HCT116 (cell line): ENCODE measurements at regions not wholly inside any gene's neighbourhood (a gene's known extent, or its start where the extent isn't known, plus 50 kb on each side); places are given as distances from the start of the nearest gene placed in this dataset.

Experiments used
- CTCF ChIP-seq, 3 experiments: fragments of 200-600 bp in 1 of 3; sonication (generic) in 1 of 3; IDR thresholded peaks in 2 of 3; conservative IDR thresholded peaks in 1 of 3; 2 replicates each; pipeline ENCODE4 v1.5.1; 2012 to 2017; ENCODE audit warnings: low read depth in 2 of 3, low read length in 2 of 3, antibody characterized with exemption in 1 of 3, borderline replicate concordance in 1 of 3, control low read depth in 1 of 3, mild to moderate bottlenecking in 1 of 3, mixed read lengths in 1 of 3, mixed run types in 1 of 3, moderate library complexity in 1 of 3; ENCODE audit not compliant: insufficient read depth in 1 of 3
- EZH2 ChIP-seq: fragments of 200-600 bp; sonication (generic); IDR thresholded peaks from 2 replicates; pipeline ENCODE4 v1.6.1; 2017; ENCODE audit warnings: antibody characterized with exemption, mixed run types
- POLR2A ChIP-seq: IDR thresholded peaks from 2 replicates; pipeline ENCODE4 v1.7.0; 2011; ENCODE audit warnings: borderline replicate concordance; ENCODE audit not compliant: insufficient read depth, insufficient read length; ENCODE audit errors: extremely low read depth
- TF ChIP-seq, protein P1 (sequence below): IDR thresholded peaks from 2 replicates; pipeline ENCODE4 v1.6.1; 2012

- TF ChIP-seq CTCF (IDR thresholded peaks at IDR 0.05 in 2 of 3, conservative IDR thresholded peaks at IDR 0.05 in 1 of 3; ENCODE audit: borderline replicate concordance in 1 of 3, insufficient read depth in 1 of 3, low read depth in 2 of 3, low read length in 2 of 3) = no peak
- no peak for TF ChIP-seq EZH2
- TF ChIP-seq, protein P1, sequence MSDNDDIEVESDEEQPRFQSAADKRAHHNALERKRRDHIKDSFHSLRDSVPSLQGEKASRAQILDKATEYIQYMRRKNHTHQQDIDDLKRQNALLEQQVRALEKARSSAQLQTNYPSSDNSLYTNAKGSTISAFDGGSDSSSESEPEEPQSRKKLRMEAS = no peak
- TF ChIP-seq POLR2A = no peak
Measured at GRCh38 chr14:53401646-53402045, 248.5 kb upstream of the DDHD1 start.
